ENCODE measurements at regions not wholly inside any gene's neighbourhood (a gene's known extent, or its start where the extent isn't known, plus 50 kb on each side); places are given as distances from the start of the nearest gene placed in this dataset.
A peak's percentile ranks its signal among the peaks of the same experiment; 100 is the strongest.

GRCh38 chr13:105202354-105202753 lies 1333.1 kb downstream of the EFNB2 start:
- TF ChIP-seq CTCF (conservative IDR thresholded peaks at IDR 0.05; ENCODE audit: low read depth, low read length) (peak; percentile 54), RCOR1 (IDR thresholded peaks at IDR 0.05; ENCODE audit: insufficient replicate concordance, low read length) (no peak), RAD21 (IDR thresholded peaks at IDR 0.05; ENCODE audit: low read length) (peak; percentile 52), BHLHE40 (IDR thresholded peaks at IDR 0.05; ENCODE audit: low read depth, low read length) (no peak), SMC3 (IDR thresholded peaks at IDR 0.05; ENCODE audit: low read depth, low read length) (peak; percentile 47; the same call in 1 of the 2 replicates)
- Histone ChIP-seq H2AFZ (replicated peaks; ENCODE audit: low read length, poor library complexity) (no peak overlapping the region), H2AK9ac (replicated peaks; ENCODE audit: low read depth, low read length, poor library complexity) (no peak overlapping the region), H3K4ac (ENCODE audit: low read depth, low read length) (no peak overlapping the region), H3K27me3 (ENCODE audit: control insufficient read depth, insufficient read depth, low read length) (no peaks in the 10 kb centered on the region), H2BK20ac (ENCODE audit: low read depth, low read length) (no peak overlapping the region), H4K8ac (ENCODE audit: low read depth in 2 of 2, low read length in 2 of 2) (no peak overlapping the region), H3K4me2 (ENCODE audit: low read depth, low read length) (no peak overlapping the region), H4K91ac (ENCODE audit: insufficient read depth, low read depth, low read length) (no peak overlapping the region), H3K4me3 (ENCODE audit: insufficient read depth, low read depth, low read length) (no peak overlapping the region), H2BK120ac (ENCODE audit: low read depth, low read length) (no peak overlapping the region), H3K27ac (ENCODE audit: insufficient read depth, low read length) (no peak overlapping the region), H2BK5ac (ENCODE audit: low read depth, low read length, poor library complexity, severe bottlenecking) (no peak overlapping the region), H4K20me1 (ENCODE audit: insufficient read depth, low read length) (no peaks in the 10 kb centered on the region), H4K5ac (ENCODE audit: low read depth, low read length) (no peak overlapping the region), H3K18ac (ENCODE audit: low read depth, low read length) (no peak overlapping the region), H3K36me3 (ENCODE audit: control insufficient read depth, insufficient read depth, low read length) (no peaks in the 10 kb centered on the region), H3K9me3 (ENCODE audit: control insufficient read depth, insufficient read depth, low read length) (no peaks in the 10 kb centered on the region), H3K9ac (ENCODE audit: low read depth, low read length) (no peak overlapping the region), H2AK5ac (ENCODE audit: low read depth, low read length) (no peak overlapping the region), H2BK15ac (ENCODE audit: low read depth, low read length) (no peak overlapping the region), H3K79me1 (ENCODE audit: low read depth in 1 of 2, low read length in 2 of 2) (no peaks in the 10 kb centered on the region), H3K4me1 (ENCODE audit: control insufficient read depth, insufficient read depth, low read length) (no peaks in the 10 kb centered on the region), H3K14ac (replicated peaks; ENCODE audit: low read depth, low read length) (no peak overlapping the region), H3K56ac (ENCODE audit: extremely low read depth, insufficient read depth, low read length) (no peak overlapping the region), H3K9me1 (ENCODE audit: insufficient read depth, low read length) (peaks cover 2% of the 10 kb centered on the region; the same call in 1 of the 2 replicates), H3K23ac (ENCODE audit: low read depth, low read length) (no peak overlapping the region)
- ATAC-seq (ENCODE audit: low read depth) (peak; percentile 85), DNase-seq (peak; percentile 47)
- dilution Hi-C loops (cut with HindIII; ENCODE audit: low sequenced_read_pairs, unreplicated experiment) (no loop called here), intact Hi-C loops (cut with micrococcal nuclease) (loop anchor here (5.0 kb wide), 2 partner anchors 430 to 1330 kb away; no protein-coding TSS in a partner anchor), in situ Hi-C loops (cut with MboI; ENCODE audit: low sequenced_read_pairs) (no loop called here)
- BruUV-seq (replicated peaks), result no TSS peak
- POLR2A ChIA-PET (ENCODE audit: unreplicated experiment), result no interaction called here
- CTCF ChIA-PET, result interaction anchor here (0.6 to 1.3 kb wide), 5 partner anchors 9 to 429 kb away, joined by 3 to 5 read pairs (median 3); no protein-coding TSS in a partner anchor

Data from IMR-90 (cell line).